Right renal cortex interstitium (tissue), 3 donors: ENCODE measurements at regions not wholly inside any gene's neighbourhood (a gene's known extent, or its start where the extent isn't known, plus 50 kb on each side); places are given as distances from the start of the nearest gene placed in this dataset.

Source experiments
- DNase-seq, 3 donors: peaks; one replicate each; pipeline ENCODE4 v3.0.0-alpha.2; 2013; ENCODE audit warnings: low read depth in 3 of 3, low spot score in 2 of 3

GRCh38 chr2:129756276-129756675 is 223.2 kb upstream of the RAB6C start:
- DNase-seq, result no peak

- no peak for DNase-seq
Observed at GRCh38 chr2:129757366-129757914, 222.0 kb upstream of the RAB6C start.

- no peak for DNase-seq
Observed at GRCh38 chr2:129757915-129758783, 221.3 kb upstream of the RAB6C start.

- no peak for DNase-seq
Observed at GRCh38 chr2:129758784-129759471, 220.5 kb upstream of the RAB6C start.

GRCh38 chr2:129759472-129760010 is 219.9 kb upstream of the RAB6C start:
- DNase-seq, result no peak

- no peak for DNase-seq
Observed at GRCh38 chr2:129760669-129761068, 218.8 kb upstream of the RAB6C start.

- DNase-seq, result no peak
Observed at GRCh38 chr2:129761569-129762021, 217.9 kb upstream of the RAB6C start.

GRCh38 chr2:129762386-129763189 is 216.9 kb upstream of the RAB6C start:
- DNase-seq, result no peak

- DNase-seq, result no peak
Observed at GRCh38 chr2:129763190-129763846, 216.1 kb upstream of the RAB6C start.

GRCh38 chr2:129763966-129764365 is 215.5 kb upstream of the RAB6C start:
- no peak for DNase-seq

- no peak for DNase-seq
Observed at GRCh38 chr2:129764376-129765325, 214.8 kb upstream of the RAB6C start.

GRCh38 chr2:129765326-129765677 is 214.2 kb upstream of the RAB6C start:
- DNase-seq, result no peak

- no peak for DNase-seq
Observed at GRCh38 chr2:129765678-129766351, 213.7 kb upstream of the RAB6C start.

GRCh38 chr2:129766374-129766993 is 213.0 kb upstream of the RAB6C start:
- no peak for DNase-seq

GRCh38 chr2:129767346-129768035 is 212.0 kb upstream of the RAB6C start:
- no peak for DNase-seq

- no peak for DNase-seq
Observed at GRCh38 chr2:129768036-129768386, 211.5 kb upstream of the RAB6C start.

GRCh38 chr2:129768485-129769184 is 210.8 kb upstream of the RAB6C start:
- no peak for DNase-seq
